ENCODE measurements at regions not wholly inside any gene's neighbourhood (a gene's known extent, or its start where the extent isn't known, plus 50 kb on each side); places are given as distances from the start of the nearest gene placed in this dataset.

DNA sequence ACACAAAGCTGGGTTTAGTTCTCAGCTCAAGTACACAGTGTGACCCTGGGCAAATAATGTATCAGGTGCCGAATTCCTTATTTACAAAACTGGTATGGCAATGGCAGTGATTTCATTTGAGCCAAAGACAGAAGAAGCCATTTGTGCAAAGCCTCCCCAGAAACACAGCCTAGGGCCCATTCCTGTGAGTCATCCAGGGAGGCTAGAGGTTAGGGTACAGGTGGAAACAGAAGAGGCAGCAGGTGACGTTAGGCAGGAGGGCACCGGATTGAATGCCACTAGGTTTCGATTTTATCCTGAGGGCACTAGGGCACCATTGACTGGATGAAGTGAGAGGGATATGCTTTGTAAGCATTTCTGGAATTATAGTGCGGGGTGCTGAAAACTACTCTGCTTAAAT lies 766.9 kb upstream of the NR2F2 start:
- H2AFZ ChIP-seq (ENCODE audit: low read depth) = no peak overlapping the region
- 41% methylated on average over 5 of the region's 5 CpGs for WGBS (ENCODE audit: low lambda C conversion rate)
- CTCF ChIA-PET = no interaction called here

GRCh38 chr15:95565016-95565600 lies 765.4 kb upstream of the NR2F2 start:
- H3K27me3 ChIP-seq (ENCODE audit: insufficient read depth) = no peaks in the 10 kb centered on the region
- CTCF ChIA-PET = no interaction called here
- no peaks in the 10 kb centered on the region for H4K20me1 ChIP-seq (ENCODE audit: insufficient read depth)
- no peak overlapping the region for H3K27ac ChIP-seq (ENCODE audit: low read depth in 2 of 2, low read length in 1 of 2)
- no peak for DNase-seq
- no peak overlapping the region for H3K4me2 ChIP-seq
- H2AFZ ChIP-seq (ENCODE audit: low read depth) = no peak overlapping the region
- WGBS (ENCODE audit: low lambda C conversion rate) = 67% methylated on average over 8 of the region's 8 CpGs
- no peaks in the 10 kb centered on the region for H3K36me3 ChIP-seq (replicated peaks in 1 of 2; ENCODE audit: control insufficient read depth in 1 of 2, insufficient read depth in 2 of 2, low read length in 1 of 2)
- H3K4me3 ChIP-seq (ENCODE audit: low read depth in 2 of 2, low read length in 1 of 2) = no peak overlapping the region
- H3K4me1 ChIP-seq (ENCODE audit: control insufficient read depth in 1 of 2, insufficient read depth in 2 of 2, low read depth in 1 of 2, low read length in 1 of 2) = no peaks in the 10 kb centered on the region; a peak in 1 of 4 replicates
- no peaks in the 10 kb centered on the region for H3K79me2 ChIP-seq (ENCODE audit: insufficient read depth)
- no peaks in the 10 kb centered on the region for H3K9me3 ChIP-seq
- H3K9ac ChIP-seq = no peak overlapping the region
- H3F3A ChIP-seq (replicated peaks; ENCODE audit: insufficient read depth) = no peaks in the 10 kb centered on the region
- no peaks in the 10 kb centered on the region for H3K9me2 ChIP-seq
- POLR2A ChIA-PET = no interaction called here
- TF ChIP-seq TAF1 (IDR thresholded peaks at IDR 0.05; ENCODE audit: borderline replicate concordance, low read depth, low read length) (no peak), FOSL2 (IDR thresholded peaks at IDR 0.05; ENCODE audit: borderline replicate concordance, low read depth) (no peak), REST (IDR thresholded peaks at IDR 0.05; ENCODE audit: low read depth, low read length) (no peak), RCOR1 (IDR thresholded peaks at IDR 0.05; ENCODE audit: low read length) (no peak), FOXJ3 (CRISPR knock-in tag; IDR thresholded peaks at IDR 0.05) (no peak), ELF1 (IDR thresholded peaks at IDR 0.05) (no peak), JUND (IDR thresholded peaks at IDR 0.05) (no peak), SMC3 (IDR thresholded peaks at IDR 0.05; ENCODE audit: low read depth, low read length) (no peak), POLR2AphosphoS5 (IDR thresholded peaks at IDR 0.05; ENCODE audit: low read depth, low read length) (no peak), RAD21 (IDR thresholded peaks at IDR 0.05; ENCODE audit: low read length) (no peak), TEAD4 (IDR thresholded peaks at IDR 0.05; ENCODE audit: borderline replicate concordance, insufficient read depth) (no peak)
- TF ChIP-seq, protein P1, sequence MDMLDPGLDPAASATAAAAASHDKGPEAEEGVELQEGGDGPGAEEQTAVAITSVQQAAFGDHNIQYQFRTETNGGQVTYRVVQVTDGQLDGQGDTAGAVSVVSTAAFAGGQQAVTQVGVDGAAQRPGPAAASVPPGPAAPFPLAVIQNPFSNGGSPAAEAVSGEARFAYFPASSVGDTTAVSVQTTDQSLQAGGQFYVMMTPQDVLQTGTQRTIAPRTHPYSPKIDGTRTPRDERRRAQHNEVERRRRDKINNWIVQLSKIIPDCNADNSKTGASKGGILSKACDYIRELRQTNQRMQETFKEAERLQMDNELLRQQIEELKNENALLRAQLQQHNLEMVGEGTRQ (IDR thresholded peaks at IDR 0.05; ENCODE audit: borderline replicate concordance, low read depth, low read length) = no peak

More for the DNA sequence above, 766.9 kb upstream of the NR2F2 start:
- Histone ChIP-seq H3K79me2 (ENCODE audit: insufficient read depth) (no peaks in the 10 kb centered on the region), H3F3A (replicated peaks; ENCODE audit: insufficient read depth) (peaks cover 9% of the 10 kb centered on the region), H3K27me3 (ENCODE audit: insufficient read depth) (no peaks in the 10 kb centered on the region), H3K9ac (no peak overlapping the region), H3K4me1 (ENCODE audit: control insufficient read depth in 1 of 2, insufficient read depth in 2 of 2, low read depth in 1 of 2, low read length in 1 of 2) (peaks cover 0 to 6% of the 10 kb centered on the region in 2 experiments; a peak in 3 of 4 replicates), H3K9me3 (no peaks in the 10 kb centered on the region), H4K20me1 (ENCODE audit: insufficient read depth) (no peaks in the 10 kb centered on the region), H3K4me2 (no peak overlapping the region), H3K4me3 (ENCODE audit: low read depth in 2 of 2, low read length in 1 of 2) (no peak overlapping the region), H3K36me3 (replicated peaks in 1 of 2; ENCODE audit: control insufficient read depth in 1 of 2, insufficient read depth in 2 of 2, low read length in 1 of 2) (no peaks in the 10 kb centered on the region), H3K9me2 (no peaks in the 10 kb centered on the region), H3K27ac (ENCODE audit: low read depth in 2 of 2, low read length in 1 of 2) (no peak overlapping the region)
- POLR2A ChIA-PET = no interaction called here
- TF ChIP-seq TCF12 (IDR thresholded peaks at IDR 0.05) (no peak), FOXJ3 (CRISPR knock-in tag; IDR thresholded peaks at IDR 0.05) (no peak), NRF1 (IDR thresholded peaks at IDR 0.05; ENCODE audit: low read depth, low read length) (no peak), CHD2 (IDR thresholded peaks at IDR 0.05; ENCODE audit: low read length, partially characterized antibody) (no peak), USF1 (IDR thresholded peaks at IDR 0.05; ENCODE audit: borderline replicate concordance, low read depth) (no peak), MEF2A (IDR thresholded peaks at IDR 0.05; ENCODE audit: borderline replicate concordance, low read depth) (no peak), ELF1 (IDR thresholded peaks at IDR 0.05) (no peak), EP300 (IDR thresholded peaks at IDR 0.05; ENCODE audit: borderline replicate concordance in 1 of 2, low read depth in 1 of 2, low read length in 1 of 2) (no peak), RAD21 (IDR thresholded peaks at IDR 0.05; ENCODE audit: low read length) (no peak)
- TF ChIP-seq, protein P2, sequence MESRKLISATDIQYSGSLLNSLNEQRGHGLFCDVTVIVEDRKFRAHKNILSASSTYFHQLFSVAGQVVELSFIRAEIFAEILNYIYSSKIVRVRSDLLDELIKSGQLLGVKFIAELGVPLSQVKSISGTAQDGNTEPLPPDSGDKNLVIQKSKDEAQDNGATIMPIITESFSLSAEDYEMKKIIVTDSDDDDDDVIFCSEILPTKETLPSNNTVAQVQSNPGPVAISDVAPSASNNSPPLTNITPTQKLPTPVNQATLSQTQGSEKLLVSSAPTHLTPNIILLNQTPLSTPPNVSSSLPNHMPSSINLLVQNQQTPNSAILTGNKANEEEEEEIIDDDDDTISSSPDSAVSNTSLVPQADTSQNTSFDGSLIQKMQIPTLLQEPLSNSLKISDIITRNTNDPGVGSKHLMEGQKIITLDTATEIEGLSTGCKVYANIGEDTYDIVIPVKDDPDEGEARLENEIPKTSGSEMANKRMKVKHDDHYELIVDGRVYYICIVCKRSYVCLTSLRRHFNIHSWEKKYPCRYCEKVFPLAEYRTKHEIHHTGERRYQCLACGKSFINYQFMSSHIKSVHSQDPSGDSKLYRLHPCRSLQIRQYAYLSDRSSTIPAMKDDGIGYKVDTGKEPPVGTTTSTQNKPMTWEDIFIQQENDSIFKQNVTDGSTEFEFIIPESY (IDR thresholded peaks at IDR 0.05; ENCODE audit: borderline replicate concordance, low read depth) = no peak
- TF ChIP-seq, protein P1 (IDR thresholded peaks at IDR 0.05; ENCODE audit: borderline replicate concordance, low read depth, low read length) = no peak
- no peak for DNase-seq
